GM03348 (cell line): ENCODE measurements at regions not wholly inside any gene's neighbourhood (a gene's known extent, or its start where the extent isn't known, plus 50 kb on each side); places are given as distances from the start of the nearest gene placed in this dataset.
"Not testable (repeated sequence)": the region's sequence is repeated elsewhere in the genome, so short reads cannot be mapped to it uniquely, and the experiment has no call there.

Source experiments
- DNase-seq: peaks from one replicate; pipeline ENCODE4 v3.0.0; 2012; ENCODE audit warnings: low spot score

DNA sequence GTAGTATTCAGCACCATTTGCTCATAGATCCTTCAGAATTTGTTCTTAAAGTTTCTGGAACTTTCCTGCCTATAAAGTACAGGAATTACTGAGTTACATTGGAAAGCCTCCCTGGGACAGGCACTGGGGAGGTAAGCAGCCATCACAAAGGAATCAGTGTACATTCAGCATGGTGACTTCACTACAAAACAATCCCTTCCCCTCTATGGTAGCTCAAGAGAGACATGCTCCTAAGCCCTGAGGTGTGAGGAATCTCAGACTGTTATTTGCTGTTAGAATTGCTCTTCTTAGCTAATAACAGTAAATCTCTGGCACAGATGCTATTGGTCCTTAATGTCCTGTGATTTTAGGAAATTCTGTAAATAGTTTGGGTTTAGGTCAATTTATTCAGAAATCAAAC lies 1898.0 kb upstream of the PCDH7 start:
- DNase-seq = no peak

DNA sequence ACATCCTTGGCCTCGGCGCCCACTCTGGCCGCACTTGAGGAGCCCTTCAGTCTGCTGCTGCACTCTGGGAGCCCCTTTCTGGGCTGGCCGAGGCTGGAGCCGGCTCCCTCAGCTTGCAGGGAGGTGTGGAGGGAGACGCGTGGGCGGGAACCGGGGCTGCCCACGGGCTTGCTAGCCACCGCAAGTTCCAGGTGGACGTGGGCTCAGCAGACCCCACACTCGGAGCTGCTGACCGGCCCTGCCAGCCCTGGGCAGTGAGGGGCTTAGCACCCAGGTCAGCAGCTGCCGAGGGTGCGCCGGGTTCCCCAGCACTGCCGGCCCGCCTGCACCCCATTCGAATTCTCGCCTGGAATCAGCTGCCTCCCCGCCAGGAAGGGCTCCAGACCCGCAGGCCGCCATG lies 1892.3 kb upstream of the PCDH7 start:
- no peak for DNase-seq

DNA sequence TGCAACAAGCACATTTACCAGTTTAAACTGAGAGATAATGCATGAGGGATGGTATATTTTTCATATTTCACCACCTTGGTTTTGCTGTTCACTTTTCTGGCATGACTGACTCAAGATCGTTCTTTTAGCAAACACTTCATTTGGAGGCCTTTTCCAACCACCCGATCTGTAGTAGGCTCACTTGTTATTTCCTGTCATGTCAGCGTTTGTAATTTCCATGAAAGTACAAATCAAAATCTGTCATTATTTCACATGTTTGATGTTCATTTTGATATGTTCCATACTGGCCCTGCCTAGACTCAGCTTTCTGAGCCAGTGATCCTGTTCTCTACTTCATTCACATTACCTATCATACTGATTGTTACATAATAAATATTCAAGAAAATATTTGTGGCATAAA lies 1888.3 kb upstream of the PCDH7 start:
- no peak for DNase-seq

GRCh38 chr4:28832444-28832843 lies 1887.7 kb upstream of the PCDH7 start:
- no peak for DNase-seq

- DNase-seq = no peak
Measured at GRCh38 chr4:28834120-28834519, 1886.0 kb upstream of the PCDH7 start.

DNA sequence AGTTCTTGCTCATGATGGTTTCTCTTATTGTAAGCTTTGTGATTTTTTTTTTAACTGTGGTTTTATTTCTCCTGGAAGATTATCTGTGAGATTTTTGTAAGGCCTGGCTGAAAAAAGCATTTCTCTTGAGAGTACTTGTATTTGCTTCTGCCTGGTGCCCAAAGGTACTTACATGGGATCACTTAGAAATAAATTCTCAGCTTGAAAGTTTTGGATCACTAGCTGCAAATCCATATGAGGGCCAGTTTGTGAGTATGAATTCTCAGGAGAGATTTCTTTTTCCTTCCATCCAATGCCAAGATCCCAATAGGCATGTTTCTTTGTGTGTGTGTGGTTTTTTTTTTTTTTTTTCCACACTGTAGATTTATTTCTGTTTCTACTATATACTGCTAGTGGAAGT lies 1884.7 kb upstream of the PCDH7 start:
- DNase-seq = no peak

GRCh38 chr4:28842271-28842670 lies 1877.9 kb upstream of the PCDH7 start:
- DNase-seq = no peak

DNA sequence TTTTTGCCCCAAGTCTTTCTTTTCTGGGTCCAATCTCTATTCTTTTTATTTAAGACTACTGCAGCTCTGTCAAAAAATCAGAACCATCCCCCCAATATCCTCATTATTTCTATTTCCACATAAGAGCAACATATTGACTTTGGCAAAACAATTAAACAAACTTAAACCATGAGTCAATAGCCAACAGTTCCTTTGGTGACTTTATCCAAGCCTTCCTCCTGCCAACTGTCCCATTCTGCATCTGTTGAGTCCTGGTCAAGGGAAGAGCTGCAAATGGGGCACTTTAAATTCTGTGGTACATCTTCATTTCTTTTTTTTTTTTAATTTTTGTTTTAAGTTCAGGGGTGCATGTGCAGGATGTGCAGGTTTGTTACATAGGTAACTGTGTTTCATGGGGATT lies 1875.0 kb upstream of the PCDH7 start:
- DNase-seq = no peak

- not testable (repeated sequence) for DNase-seq
Measured at GRCh38 chr4:28857028-28857427, 1863.1 kb upstream of the PCDH7 start.

- peak; percentile 31 for DNase-seq
Measured at GRCh38 chr4:28868841-28869240, 1851.3 kb upstream of the PCDH7 start.

DNA sequence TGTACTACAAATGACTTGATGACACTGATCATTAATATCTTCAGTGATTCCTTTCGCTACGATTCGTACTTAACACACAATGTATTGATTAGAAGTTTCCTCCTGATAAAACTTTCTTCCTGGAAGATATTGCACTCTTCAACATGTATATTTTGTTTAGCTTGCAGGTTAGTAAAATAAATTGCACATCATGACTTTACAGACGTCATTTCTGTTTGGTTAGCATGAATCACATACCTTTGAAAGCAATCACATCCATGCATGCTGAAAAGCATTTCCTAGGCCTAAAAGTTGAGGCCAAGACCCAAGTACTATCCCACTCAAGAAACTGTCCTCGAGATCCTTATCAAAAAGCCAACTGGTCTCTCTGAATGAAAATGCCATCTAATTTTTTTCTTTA lies 1841.0 kb upstream of the PCDH7 start:
- no peak for DNase-seq

GRCh38 chr4:28879900-28880299 lies 1840.3 kb upstream of the PCDH7 start:
- DNase-seq = no peak

DNA sequence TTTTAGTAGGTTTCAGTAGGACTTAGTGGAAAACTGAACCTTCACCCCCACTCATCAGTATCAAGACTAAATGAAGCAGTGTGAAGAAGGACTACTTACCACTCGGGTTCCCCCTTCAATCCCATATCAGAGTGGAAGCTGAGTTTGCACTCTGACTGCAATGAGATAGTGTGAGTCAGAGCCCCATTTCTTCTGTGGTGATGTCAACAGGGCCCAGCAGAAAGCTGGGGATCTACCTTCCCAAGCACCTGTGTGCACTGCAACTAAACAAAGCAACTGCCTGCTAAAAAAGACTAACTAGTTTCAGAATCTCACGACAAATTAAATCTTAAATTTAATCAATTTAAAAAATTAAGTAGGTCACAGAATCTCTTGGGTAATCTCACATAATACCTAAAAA lies 1837.0 kb upstream of the PCDH7 start:
- no peak for DNase-seq

- peak; percentile 8 for DNase-seq
Measured at GRCh38 chr4:28886934-28887333, 1833.2 kb upstream of the PCDH7 start.

GRCh38 chr4:28890949-28891775 lies 1829.0 kb upstream of the PCDH7 start:
- peak; percentile 10 for DNase-seq

GRCh38 chr4:28913466-28913865 lies 1806.7 kb upstream of the PCDH7 start:
- DNase-seq = no peak

GRCh38 chr4:28916585-28916984 lies 1803.6 kb upstream of the PCDH7 start:
- no peak for DNase-seq

- DNase-seq = no peak
Measured at GRCh38 chr4:28918871-28919270, 1801.3 kb upstream of the PCDH7 start.

GRCh38 chr4:28921886-28922285 lies 1798.3 kb upstream of the PCDH7 start:
- DNase-seq = peak; percentile 43

- DNase-seq = no peak
Measured at GRCh38 chr4:28926156-28926555, 1794.0 kb upstream of the PCDH7 start.

DNA sequence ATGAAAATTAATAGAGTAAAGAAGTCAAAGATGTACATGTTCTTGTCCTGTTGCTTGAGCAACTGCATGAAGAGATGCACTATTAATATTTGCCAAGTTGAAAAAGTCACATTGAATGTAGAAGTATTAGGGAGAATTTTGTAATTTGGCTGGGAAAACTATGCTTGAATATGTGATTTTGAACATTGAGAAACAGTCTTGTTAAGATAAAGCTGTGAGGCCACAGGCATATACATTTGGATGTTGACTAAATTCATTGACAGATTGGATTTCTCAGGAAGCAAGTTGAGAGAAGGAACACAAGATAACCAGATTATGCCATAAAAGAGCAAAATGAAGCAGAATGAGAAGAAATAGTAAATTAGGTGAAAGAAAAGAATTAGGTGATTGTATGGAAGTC lies 1777.5 kb upstream of the PCDH7 start:
- DNase-seq = no peak

DNA sequence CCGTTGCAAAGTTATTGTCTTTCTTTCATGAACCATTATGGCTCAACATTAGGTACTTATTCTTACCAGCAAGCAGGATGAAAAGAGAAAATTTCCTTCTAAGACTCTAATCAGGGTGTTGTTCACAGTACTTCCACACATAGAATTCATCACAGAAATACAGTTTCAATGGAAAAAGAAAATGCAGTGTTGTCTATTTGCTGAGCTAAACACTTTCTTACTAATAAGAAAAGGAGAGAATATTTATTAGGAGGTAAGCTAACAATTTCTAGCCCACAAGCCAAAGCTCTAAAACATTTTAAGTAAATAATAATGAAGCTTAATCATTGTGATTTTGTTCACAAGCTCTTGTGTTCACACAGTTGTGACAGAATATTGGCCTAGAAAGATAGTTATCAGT lies 1772.8 kb upstream of the PCDH7 start:
- no peak for DNase-seq

DNA sequence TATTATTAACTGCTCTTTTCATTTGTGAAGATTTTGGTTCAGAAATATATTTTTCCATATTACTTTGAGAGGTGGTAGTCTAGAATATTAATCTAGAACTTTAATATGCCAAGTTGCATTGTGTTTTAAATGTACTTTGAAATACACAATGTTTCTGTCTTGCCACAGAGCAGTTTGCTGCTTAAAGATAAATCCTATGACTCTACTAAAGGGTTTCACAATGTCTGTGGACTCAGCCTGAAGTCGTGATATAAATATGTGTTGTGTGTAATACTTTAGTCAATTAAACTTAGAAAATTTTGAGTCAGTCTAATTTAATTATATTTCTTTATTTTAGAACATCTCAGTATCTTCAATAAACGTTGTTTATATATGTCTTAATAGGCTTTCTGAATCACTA lies 1771.7 kb upstream of the PCDH7 start:
- peak; percentile 5 for DNase-seq

GRCh38 chr4:28966982-28967381 lies 1753.2 kb upstream of the PCDH7 start:
- DNase-seq = peak; percentile 54
